H1 (cell line): ENCODE measurements at regions not wholly inside any gene's neighbourhood (a gene's known extent, or its start where the extent isn't known, plus 50 kb on each side); places are given as distances from the start of the nearest gene placed in this dataset.

ENCODE experiments used
- CTCF ChIA-PET: fragments of 300-600 bp; sonication (Branson Sonifier 250); formaldehyde crosslinking; loops from one replicate; lab custom pipeline; 2021; ENCODE audit not compliant: partially characterized antibody; lab: Charles Lee
- POLR2A ChIA-PET: fragments of 300-600 bp; sonication (Branson Sonifier 250); formaldehyde crosslinking; loops from one replicate; lab custom pipeline; 2021; ENCODE audit warnings: inconsistent platforms; ENCODE audit not compliant: partially characterized antibody; lab: Charles Lee
- DNase-seq, 2 experiments: peaks; one replicate each; pipeline versions ENCODE4 v3.0.0 to v3.0.0-alpha.2; 2010 to 2022; ENCODE audit warnings: low spot score in 2 of 2, low read depth in 1 of 2, mixed read lengths in 1 of 2
- FAIRE-seq: peaks from 2 replicates; lab custom pipeline; 2011; peaks lifted over from hg19 to GRCh38; lab: Jason Lieb, UNC
- H2AFZ ChIP-seq: 2 replicates; pipeline ENCODE4 v1.8.1; 2012; ENCODE audit warnings: low read length, inconsistent platforms
- H2AK5ac ChIP-seq: 2 replicates; pipeline ENCODE4 v1.6.1; 2013; ENCODE audit warnings: low read depth, low read length
- H2BK120ac ChIP-seq: replicated peaks from 2 replicates; pipeline ENCODE3; 2013; ENCODE audit warnings: low read depth, low read length, inconsistent platforms
- H2BK12ac ChIP-seq: 2 replicates; pipeline ENCODE4 v1.6.1; 2013; ENCODE audit warnings: low read depth, low read length
- H2BK15ac ChIP-seq: 2 replicates; pipeline ENCODE4 v1.6.1; 2013; ENCODE audit warnings: low read length
- H2BK20ac ChIP-seq: 2 replicates; pipeline ENCODE4 v1.6.1; 2013; ENCODE audit warnings: low read length
- H2BK5ac ChIP-seq: 2 replicates; pipeline ENCODE4 v1.6.1; 2013; ENCODE audit warnings: low read depth, low read length
- H3K14ac ChIP-seq: 2 replicates; pipeline ENCODE4 v1.6.1; 2013; ENCODE audit warnings: inconsistent platforms; ENCODE audit not compliant: insufficient read length
- H3K18ac ChIP-seq: 2 replicates; pipeline ENCODE4 v1.6.1; 2013; ENCODE audit warnings: low read length; ENCODE audit errors: extremely low read depth
- H3K23ac ChIP-seq: 2 replicates; pipeline ENCODE4 v1.6.1; 2013; ENCODE audit warnings: inconsistent platforms; ENCODE audit not compliant: insufficient read length
- H3K23me2 ChIP-seq: 2 replicates; pipeline ENCODE4 v1.6.1; 2013; ENCODE audit warnings: low read depth, low read length
- H3K27ac ChIP-seq: 2 replicates; pipeline ENCODE4 v1.6.1; 2011; ENCODE audit warnings: low read depth, low read length, inconsistent platforms
- H3K27me3 ChIP-seq, 4 experiments: replicated peaks in 1 of 4; 1 replicate in 1 of 4; 2 replicates in 3 of 4; pipeline versions ENCODE4 v1.6.1 to v1.8.1; 2011 to 2013; ENCODE audit warnings: low read length in 3 of 4, mild to moderate bottlenecking in 3 of 4, inconsistent platforms in 2 of 4, mixed read lengths in 2 of 4, moderate library complexity in 1 of 4; ENCODE audit not compliant: control insufficient read depth in 3 of 4, insufficient read depth in 3 of 4; ENCODE audit errors: extremely low read depth in 1 of 4
- H3K36me3 ChIP-seq, 4 experiments: 2 replicates each; pipeline versions ENCODE4 v1.6.1 to v1.8.1; 2011 to 2013; ENCODE audit warnings: mild to moderate bottlenecking in 4 of 4, low read length in 3 of 4, moderate library complexity in 2 of 4, control low read depth in 1 of 4, inconsistent platforms in 1 of 4; ENCODE audit not compliant: insufficient read depth in 4 of 4, control insufficient read depth in 2 of 4
- H3K4ac ChIP-seq: replicated peaks from 2 replicates; pipeline ENCODE3; 2013; ENCODE audit warnings: low read length, low read depth, mixed read lengths, inconsistent platforms; ENCODE audit not compliant: insufficient read length
- H3K4me1 ChIP-seq, 4 experiments: replicated peaks in 1 of 4; 1 replicate in 1 of 4; 2 replicates in 3 of 4; pipeline versions ENCODE4 v1.6.1 to v1.8.1; 2011 to 2013; ENCODE audit warnings: low read length in 3 of 4, inconsistent platforms in 2 of 4, mixed read lengths in 1 of 4; ENCODE audit not compliant: insufficient read depth in 4 of 4, control insufficient read depth in 3 of 4
- H3K4me2 ChIP-seq, 2 experiments: 2 replicates each; pipeline versions ENCODE4 v1.6.1 to v1.8.1; 2011 to 2013; ENCODE audit warnings: low read depth in 2 of 2, low read length in 2 of 2, control low read depth in 1 of 2, inconsistent platforms in 1 of 2, mild to moderate bottlenecking in 1 of 2; ENCODE audit not compliant: insufficient read depth in 1 of 2
- H3K4me3 ChIP-seq, 4 experiments: fragments of 200-600, 300-600 bp in 1 of 4; sonication (generic), shearing (Covaris generic), sonication (Bioruptor Twin) in 1 of 4; 2 replicates each; pipeline versions ENCODE4 v1.5.1 to v1.8.1; 2011 to 2016; ENCODE audit warnings: low read length in 4 of 4, low read depth in 3 of 4, control low read depth in 2 of 4, inconsistent platforms in 2 of 4, mild to moderate bottlenecking in 2 of 4, mixed read lengths in 1 of 4, moderate library complexity in 1 of 4; ENCODE audit not compliant: insufficient read depth in 2 of 4; ENCODE audit errors: extremely low read depth in 1 of 4
- H3K56ac ChIP-seq: replicated peaks from 2 replicates; pipeline ENCODE3; 2013; ENCODE audit warnings: low read depth, mild to moderate bottlenecking, mixed read lengths, low read length, inconsistent platforms; ENCODE audit not compliant: insufficient read length
- H3K79me1 ChIP-seq: 2 replicates; pipeline ENCODE4 v1.6.1; 2013; ENCODE audit warnings: low read depth, low read length, control low read depth
- H3K79me2 ChIP-seq, 2 experiments: 2 replicates each; pipeline versions ENCODE4 v1.6.1 to v1.8.1; 2012 to 2013; ENCODE audit warnings: low read length in 2 of 2, mild to moderate bottlenecking in 2 of 2, inconsistent platforms in 1 of 2; ENCODE audit not compliant: insufficient read depth in 2 of 2, control insufficient read depth in 1 of 2
- H3K9ac ChIP-seq, 4 experiments: replicated peaks in 1 of 4; 1 replicate in 1 of 4; 2 replicates in 3 of 4; pipeline versions ENCODE4 v1.6.1 to v1.8.1; 2011 to 2013; ENCODE audit warnings: low read depth in 3 of 4, low read length in 3 of 4, control low read depth in 2 of 4, mild to moderate bottlenecking in 2 of 4, moderate library complexity in 2 of 4, inconsistent platforms in 1 of 4; ENCODE audit errors: extremely low read depth in 1 of 4
- H3K9me3 ChIP-seq, 2 experiments: 2 replicates each; pipeline versions ENCODE4 v1.6.1 to v1.8.1; 2012 to 2013; ENCODE audit warnings: mild to moderate bottlenecking in 2 of 2, moderate library complexity in 2 of 2, control low read depth in 1 of 2, inconsistent platforms in 1 of 2, low read depth in 1 of 2, low read length in 1 of 2, mixed read lengths in 1 of 2; ENCODE audit not compliant: insufficient read depth in 2 of 2
- H4K20me1 ChIP-seq, 2 experiments: replicated peaks in 1 of 2; 2 replicates each; pipeline versions ENCODE3 to v1.8.1; 2011 to 2013; ENCODE audit warnings: inconsistent platforms in 2 of 2, low read length in 2 of 2, mild to moderate bottlenecking in 1 of 2; ENCODE audit not compliant: insufficient read depth in 2 of 2, control insufficient read depth in 1 of 2
- H4K5ac ChIP-seq: 2 replicates; pipeline ENCODE4 v1.6.1; 2013; ENCODE audit warnings: low read length, low read depth, mixed read lengths, inconsistent platforms; ENCODE audit not compliant: insufficient read length
- H4K8ac ChIP-seq: 2 replicates; pipeline ENCODE4 v1.8.0; 2013; ENCODE audit warnings: mild to moderate bottlenecking, moderate library complexity, low read length, inconsistent platforms; ENCODE audit not compliant: insufficient read depth; ENCODE audit errors: extremely low read depth
- H4K91ac ChIP-seq: replicated peaks from 2 replicates; pipeline ENCODE3; 2013; ENCODE audit warnings: low read length, mixed read lengths, inconsistent platforms; ENCODE audit not compliant: insufficient read length
- BACH1 ChIP-seq: IDR thresholded peaks from 2 replicates; pipeline ENCODE4 v1.6.1; 2012; ENCODE audit warnings: low read length, improper control_type of control experiment
- CTCF ChIP-seq, 3 experiments: IDR thresholded peaks; 1 replicate in 2 of 3; 2 replicates in 1 of 3; pipeline versions ENCODE4 v1.5.1 to v1.6.1; 2011; ENCODE audit warnings: low read length in 3 of 3, mild to moderate bottlenecking in 3 of 3, inconsistent platforms in 2 of 3, low read depth in 1 of 3, moderate library complexity in 1 of 3; ENCODE audit not compliant: insufficient read depth in 1 of 3; ENCODE audit errors: control extremely low read depth in 1 of 3
- FOSL1 ChIP-seq: IDR thresholded peaks from 2 replicates; pipeline ENCODE4 v1.6.1; 2011; ENCODE audit warnings: mild to moderate bottlenecking, low read depth, low read length, moderate library complexity; ENCODE audit not compliant: insufficient read depth
- HDAC6 ChIP-seq: IDR thresholded peaks from one replicate; pipeline ENCODE4 v1.7.1; 2012; ENCODE audit warnings: low read depth, mild to moderate bottlenecking, inconsistent platforms, low read length, moderate library complexity
- JUND ChIP-seq: IDR thresholded peaks from 2 replicates; pipeline ENCODE4 v1.6.1; 2011; ENCODE audit warnings: mild to moderate bottlenecking, improper control_type of control experiment, low read length
- KDM5A ChIP-seq: fragments of 200-600 bp; IDR thresholded peaks from 2 replicates; pipeline ENCODE4 v1.7.1; 2012; ENCODE audit warnings: mild to moderate bottlenecking, low read length, inconsistent platforms, mixed read lengths
- MAFK ChIP-seq: IDR thresholded peaks from 2 replicates; pipeline ENCODE4 v1.6.1; 2012; ENCODE audit warnings: low read depth, mild to moderate bottlenecking, improper control_type of control experiment, low read length
- PHF8 ChIP-seq: fragments of 200-600 bp; sonication (generic); conservative IDR thresholded peaks from 2 replicates; pipeline ENCODE4 v1.7.1; 2012; ENCODE audit warnings: low read depth, mild to moderate bottlenecking, inconsistent platforms, low read length, moderate library complexity
- POLR2A ChIP-seq, 2 experiments: IDR thresholded peaks; 1 replicate in 1 of 2; 2 replicates in 1 of 2; pipeline ENCODE4 v1.6.1; 2011; ENCODE audit warnings: low read depth in 2 of 2, low read length in 2 of 2, mild to moderate bottlenecking in 2 of 2; ENCODE audit errors: control extremely low read depth in 1 of 2
- POLR2AphosphoS5 ChIP-seq: IDR thresholded peaks from 2 replicates; pipeline ENCODE4 v1.6.1; 2011; ENCODE audit warnings: low read depth, low read length
- RXRA ChIP-seq: IDR thresholded peaks from 2 replicates; pipeline ENCODE4 v1.6.1; 2011; ENCODE audit warnings: low read depth, mild to moderate bottlenecking, low read length, moderate library complexity; ENCODE audit not compliant: insufficient read depth
- TCF12 ChIP-seq: IDR thresholded peaks from 2 replicates; pipeline ENCODE4 v1.6.1; 2011; ENCODE audit warnings: low read depth, mild to moderate bottlenecking, low read length
- TEAD4 ChIP-seq: IDR thresholded peaks from 2 replicates; pipeline ENCODE4 v1.6.1; 2012; ENCODE audit warnings: low read depth, low read length, inconsistent platforms, mixed read lengths
- TF ChIP-seq, protein P1 (sequence below): IDR thresholded peaks from 2 replicates; pipeline ENCODE4 v1.6.1; 2011; ENCODE audit warnings: low read depth, mild to moderate bottlenecking, low read length; ENCODE audit not compliant: insufficient read depth

DNA sequence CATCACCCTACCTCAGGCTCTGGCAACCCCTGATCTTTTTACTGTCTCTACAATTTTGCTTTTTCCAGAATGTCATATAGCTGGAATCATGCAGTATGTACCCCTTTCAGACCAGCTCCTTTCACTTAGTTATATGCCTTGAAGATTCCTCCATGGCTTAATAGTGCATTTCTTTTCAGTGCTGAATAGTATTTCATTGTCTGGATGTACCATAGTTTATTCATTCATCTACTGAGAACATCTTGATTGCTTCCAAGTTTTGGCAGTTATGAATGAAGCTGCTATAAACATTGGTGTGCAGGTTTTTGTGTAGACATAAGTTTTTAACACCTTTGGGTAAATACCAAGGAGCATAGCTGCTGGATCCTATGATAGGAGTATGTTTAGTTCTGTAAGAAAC, 50.8 kb upstream of the ANP32A start:
- Histone ChIP-seq H3K79me1 (no peaks in the 10 kb centered on the region), H3K4ac (no peak overlapping the region), H3K9me3 (no peaks in the 10 kb centered on the region), H3K14ac (no peak overlapping the region), H2AK5ac (no peak overlapping the region), H2BK12ac (no peak overlapping the region), H3K23ac (no peak overlapping the region), H2BK20ac (no peak overlapping the region), H3K4me2 (no peak overlapping the region), H3K36me3 (no peaks in the 10 kb centered on the region), H3K56ac (no peak overlapping the region), H2BK5ac (no peak overlapping the region), H3K4me1 (peaks cover 2 to 3% (median 2%) of the 10 kb centered on the region in 4 experiments; a peak in 4 of 7 replicates), H3K23me2 (peaks cover 2% of the 10 kb centered on the region; the same call in 1 of the 2 replicates), H3K4me3 (no peak overlapping the region), H3K18ac (no peak overlapping the region), H3K27me3 (peaks cover 0 to 8% (median 1%) of the 10 kb centered on the region in 4 experiments; a peak in 4 of 7 replicates), H2BK15ac (no peak overlapping the region), H4K5ac (no peak overlapping the region), H2AFZ (no peak overlapping the region), H2BK120ac (no peak overlapping the region), H4K91ac (no peak overlapping the region), H3K9ac (no peak overlapping the region), H4K8ac (no peak overlapping the region), H3K27ac (no peak overlapping the region), H4K20me1 (no peaks in the 10 kb centered on the region), H3K79me2 (no peaks in the 10 kb centered on the region)
- DNase-seq, result no peak
- CTCF ChIA-PET, result interaction anchor here (1.1 to 1.6 kb wide), 2 partner anchors 54 to 198 kb away, joined by 4 read pairs; no protein-coding TSS in a partner anchor
- POLR2A ChIA-PET, result no interaction called here
- FAIRE-seq, result no peak
- TF ChIP-seq TEAD4, result no peak
- TF ChIP-seq CTCF (IDR thresholded peaks at IDR 0.05; ENCODE audit: control extremely low read depth in 1 of 3, insufficient read depth in 1 of 3, low read depth in 1 of 3, low read length in 3 of 3), result no peak
- TF ChIP-seq RXRA, result no peak
- no peak for TF ChIP-seq MAFK
- TF ChIP-seq TCF12, result no peak
- no peak for TF ChIP-seq BACH1
- no peak for TF ChIP-seq FOSL1
- TF ChIP-seq PHF8, result no peak
- TF ChIP-seq POLR2AphosphoS5, result no peak
- no peak for TF ChIP-seq KDM5A
- no peak for TF ChIP-seq HDAC6
- TF ChIP-seq, protein P1, sequence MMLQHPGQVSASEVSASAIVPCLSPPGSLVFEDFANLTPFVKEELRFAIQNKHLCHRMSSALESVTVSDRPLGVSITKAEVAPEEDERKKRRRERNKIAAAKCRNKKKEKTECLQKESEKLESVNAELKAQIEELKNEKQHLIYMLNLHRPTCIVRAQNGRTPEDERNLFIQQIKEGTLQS, result no peak
- TF ChIP-seq JUND, result no peak
- TF ChIP-seq POLR2A (IDR thresholded peaks at IDR 0.05; ENCODE audit: control extremely low read depth in 1 of 2, low read depth in 2 of 2, low read length in 2 of 2), result no peak
